ENCODE measurements at regions not wholly inside any gene's neighbourhood (a gene's known extent, or its start where the extent isn't known, plus 50 kb on each side); places are given as distances from the start of the nearest gene placed in this dataset.
A peak's percentile ranks its signal among the peaks of the same experiment; 100 is the strongest.

DNA sequence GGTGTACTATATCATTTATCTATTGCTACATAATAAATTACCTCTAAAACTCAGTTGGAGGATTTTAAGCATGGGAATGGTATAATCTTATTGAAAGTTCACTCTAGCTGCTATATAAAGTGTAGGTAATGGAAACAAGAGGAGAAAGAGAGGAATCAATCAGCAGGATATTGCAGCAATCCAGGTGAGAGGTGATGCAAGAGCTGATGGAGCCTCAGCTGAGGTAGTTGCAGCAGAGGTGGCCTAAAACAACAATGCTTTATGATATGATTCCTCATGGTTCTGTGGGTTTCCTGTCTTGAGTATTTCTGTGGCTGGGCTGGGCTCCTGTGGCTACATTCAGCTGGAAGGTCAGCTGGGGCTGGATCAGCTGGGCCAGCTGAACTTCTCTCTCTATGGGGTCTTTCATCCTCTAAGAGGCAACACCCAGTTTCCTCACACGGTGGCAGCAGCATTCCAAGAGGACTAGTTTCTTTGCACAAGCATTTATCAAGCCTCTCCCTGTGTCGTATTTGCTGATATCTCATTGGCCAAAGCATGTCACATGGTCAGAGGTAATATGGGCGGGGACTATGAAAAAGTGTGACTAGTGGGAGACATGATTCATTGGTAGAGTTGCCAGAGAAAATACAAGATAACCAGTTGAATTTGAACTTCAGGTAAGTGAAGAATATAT, 135.4 kb upstream of the LARGE1 start:
- DNase-seq (ENCODE audit: low spot score): no peak

DNA sequence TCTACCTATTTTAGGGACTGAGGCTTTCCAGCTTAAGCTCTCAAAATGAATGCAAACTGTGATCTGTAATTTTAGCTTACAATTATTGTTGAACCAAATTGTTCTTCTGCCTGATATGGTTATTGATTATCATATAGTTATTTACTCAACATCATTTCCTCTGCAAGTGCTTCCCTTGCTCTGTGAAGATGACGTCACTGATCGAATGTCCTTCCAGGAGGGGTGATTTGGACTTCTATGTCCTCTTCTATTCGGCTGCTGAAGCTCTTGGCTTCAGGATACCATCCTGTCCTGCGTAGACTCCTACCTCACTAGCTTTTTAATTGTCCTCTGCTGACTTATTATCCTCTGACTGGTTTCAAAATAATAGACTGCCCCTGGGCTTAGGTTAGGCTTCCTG, 137.4 kb upstream of the LARGE1 start:
- DNase-seq (ENCODE audit: low spot score): no peak

DNA sequence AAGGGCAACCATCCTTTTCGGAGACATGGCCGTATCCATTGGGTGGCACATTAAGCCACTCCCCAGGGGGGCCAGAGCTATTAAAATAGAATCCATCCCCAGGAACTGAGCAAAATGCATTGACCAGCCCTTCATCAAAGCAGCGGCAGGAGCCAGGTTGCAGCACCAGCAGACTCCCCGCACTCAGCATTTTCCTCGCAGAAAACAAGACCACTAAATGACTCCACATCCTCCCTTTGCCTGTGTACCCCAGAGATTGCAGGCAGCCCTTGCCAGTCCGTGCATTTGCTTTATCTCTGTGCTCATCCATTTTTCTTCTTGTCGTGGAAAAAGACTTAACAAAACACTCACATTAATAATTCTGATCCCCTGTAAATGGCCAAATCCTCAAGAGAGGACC, 144.4 kb upstream of the LARGE1 start:
- no peak for DNase-seq (ENCODE audit: low spot score)

DNA sequence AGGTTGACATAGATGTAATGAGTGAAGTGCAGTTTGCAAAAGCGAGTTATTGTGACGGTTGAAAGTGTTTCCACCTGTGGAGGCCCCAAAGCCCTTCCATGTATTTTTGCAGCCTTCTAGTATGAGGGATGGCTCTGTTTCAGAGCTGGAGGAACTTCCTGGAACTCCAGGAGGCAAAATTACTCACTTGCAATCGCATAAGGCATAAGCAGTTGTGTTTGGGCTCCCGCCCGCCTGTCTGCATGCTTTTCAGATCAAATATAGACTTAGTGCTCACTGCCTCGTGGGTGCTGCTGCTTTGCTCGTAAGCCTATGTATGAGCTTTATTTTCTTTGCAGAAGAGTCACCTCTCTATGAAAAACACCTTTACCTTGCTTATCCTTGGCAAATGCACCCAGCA, 146.8 kb upstream of the LARGE1 start:
- no peak for DNase-seq (ENCODE audit: low spot score)

DNA sequence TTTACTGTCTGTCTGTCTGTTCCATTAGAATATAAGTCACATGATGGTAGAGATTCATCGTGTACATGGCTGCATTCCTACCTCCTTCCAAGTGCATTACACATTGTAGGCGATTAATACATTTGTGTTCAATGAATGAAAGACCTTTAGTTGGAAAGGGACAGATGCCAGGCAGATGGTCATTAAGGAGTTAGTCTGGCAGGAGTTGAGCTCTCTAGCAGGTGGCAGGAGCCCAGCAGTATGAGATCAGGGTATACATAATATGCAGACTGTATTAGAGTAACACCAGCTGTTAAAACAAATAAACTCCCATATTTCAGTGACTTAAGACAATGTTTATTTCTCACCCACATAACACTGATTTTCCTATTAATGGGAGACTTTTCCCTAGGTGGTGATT, 147.7 kb upstream of the LARGE1 start:
- DNase-seq (ENCODE audit: low spot score): no peak

DNA sequence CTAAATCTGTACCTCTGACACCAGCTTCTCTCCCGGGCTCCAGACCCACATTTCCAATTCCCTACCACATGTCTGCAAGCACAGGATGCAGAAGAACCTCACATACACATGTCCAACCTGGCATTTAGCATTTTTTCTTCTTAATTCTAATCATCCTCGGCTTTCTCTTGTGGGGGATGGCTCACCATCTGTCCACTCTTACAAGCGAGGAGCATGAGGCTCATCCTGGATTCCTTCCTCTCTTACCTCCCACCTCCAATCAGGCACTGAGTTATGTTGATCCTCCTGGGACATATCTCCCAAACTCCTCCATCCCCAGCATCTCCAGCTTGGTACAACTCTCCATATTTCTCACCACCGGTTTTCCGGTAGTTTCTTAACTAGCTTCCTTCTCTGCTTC, 149.8 kb upstream of the LARGE1 start:
- DNase-seq (ENCODE audit: low spot score): no peak

DNA sequence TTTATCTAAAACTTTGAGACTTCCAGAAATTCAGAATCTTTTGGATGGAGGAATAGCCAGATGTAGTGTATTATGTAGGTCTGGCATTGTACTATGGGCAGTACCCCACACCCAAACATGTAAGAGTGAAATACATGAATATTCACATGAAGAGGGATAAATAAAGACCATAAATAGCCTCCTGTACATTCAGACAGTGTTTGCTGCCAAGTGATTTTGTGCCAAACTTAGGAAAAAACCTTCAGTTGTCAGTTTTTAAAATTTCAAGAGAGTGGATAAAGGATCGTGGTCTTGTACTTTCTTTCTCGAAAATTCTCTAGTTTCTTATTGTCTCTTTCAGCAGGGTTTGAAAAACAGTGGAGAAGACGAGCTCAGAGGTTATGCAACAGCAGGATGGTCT, 150.3 kb upstream of the LARGE1 start:
- no peak for DNase-seq (ENCODE audit: low spot score)

DNA sequence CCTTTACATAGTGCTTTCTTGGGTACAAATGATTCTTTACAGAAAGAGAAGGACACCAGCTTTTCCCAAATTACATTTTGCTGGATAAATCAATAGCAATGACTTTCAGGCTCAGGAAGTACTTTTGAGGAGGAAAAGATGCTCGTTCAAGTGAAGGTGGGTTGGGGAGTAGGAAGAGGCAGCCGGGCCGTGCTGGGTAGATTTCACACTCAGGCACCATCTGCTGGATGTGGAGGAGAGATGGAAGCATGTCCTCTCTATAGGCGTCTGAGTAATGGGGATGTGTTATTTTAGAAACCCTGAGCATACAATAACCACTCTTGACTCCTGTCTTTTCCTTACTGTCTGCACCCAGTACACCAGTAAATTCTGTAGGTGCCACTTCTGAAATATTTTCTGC, 152.3 kb upstream of the LARGE1 start:
- DNase-seq (ENCODE audit: low spot score): no peak

DNA sequence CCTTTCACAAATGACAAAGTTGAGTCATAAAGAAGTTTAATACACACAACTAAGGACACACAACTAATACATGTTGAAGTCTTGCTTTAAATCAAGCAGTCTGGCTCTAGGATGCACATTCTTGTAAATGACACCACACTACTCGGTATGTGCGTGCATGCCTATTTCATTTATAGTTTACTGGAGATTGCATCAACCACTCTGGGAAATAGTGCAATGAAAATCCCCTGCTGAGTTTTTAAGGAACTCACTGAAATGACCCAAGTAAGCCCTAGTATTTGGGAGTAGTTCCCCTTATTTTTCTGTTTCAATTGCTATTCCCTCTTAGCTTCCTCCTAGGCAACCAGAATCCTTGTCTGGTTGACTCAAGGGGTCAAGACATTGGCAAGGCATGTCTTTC, 160.2 kb upstream of the LARGE1 start:
- peak; percentile 2 for DNase-seq (ENCODE audit: low spot score)

DNA sequence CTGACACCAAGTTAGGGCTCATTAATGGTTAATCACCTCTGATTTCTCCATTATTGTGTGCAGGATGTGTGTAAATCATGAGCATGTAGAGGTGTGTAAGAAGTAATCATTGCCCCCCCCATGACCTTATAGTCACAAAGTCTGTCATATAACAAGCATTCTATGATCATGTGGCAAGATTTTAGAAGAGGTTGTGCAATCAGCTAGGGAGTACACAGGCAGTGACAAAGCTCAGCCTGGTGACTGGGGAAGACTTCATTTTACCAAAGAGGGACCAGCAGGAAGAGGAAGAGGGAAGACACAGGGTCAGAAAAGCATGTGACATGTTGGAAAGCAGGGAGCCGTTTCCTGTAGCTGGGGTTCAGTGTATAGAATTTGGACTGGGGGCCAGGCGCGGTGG, 176.5 kb upstream of the LARGE1 start:
- no peak for DNase-seq (ENCODE audit: low spot score)

DNA sequence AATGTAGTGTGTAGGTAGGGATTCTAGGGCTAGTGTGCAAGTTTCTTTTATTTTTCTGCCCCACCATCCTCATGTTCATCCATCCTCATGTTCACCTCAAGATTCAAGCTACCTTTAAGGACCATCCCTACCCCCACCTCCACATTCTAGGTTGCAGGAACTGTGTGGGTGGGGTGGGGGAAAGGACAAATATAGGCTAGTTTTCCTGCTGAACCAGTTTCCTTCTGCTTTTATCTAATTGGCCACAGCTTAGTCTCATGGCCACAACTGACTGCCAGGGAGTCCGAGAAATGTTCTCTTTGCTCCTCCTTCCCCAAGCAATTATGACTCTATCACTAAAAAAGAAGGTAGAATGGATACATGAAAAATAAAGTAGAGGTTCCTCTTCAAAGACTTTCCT, 179.0 kb upstream of the LARGE1 start:
- no peak for DNase-seq (ENCODE audit: low spot score)

DNA sequence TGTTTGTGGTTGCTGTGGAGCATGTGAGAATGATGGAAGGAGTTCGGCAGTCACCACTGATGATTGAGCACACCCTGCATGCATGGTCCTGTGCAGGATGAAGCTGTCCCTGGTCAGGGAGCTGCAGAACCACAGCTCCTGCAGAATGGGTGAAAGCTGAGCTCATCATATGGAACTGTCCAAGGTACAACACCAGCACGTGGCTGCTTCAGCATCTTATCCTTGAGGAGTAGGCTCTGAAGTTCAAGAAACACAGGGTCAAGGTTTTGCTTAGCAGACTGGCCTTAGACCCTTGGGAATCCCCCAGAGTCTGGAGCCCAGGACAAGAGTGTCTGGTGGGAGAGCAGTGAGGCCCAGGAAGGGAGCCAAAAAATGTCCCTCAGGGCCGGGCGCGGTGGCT, 182.4 kb upstream of the LARGE1 start:
- DNase-seq (ENCODE audit: low spot score): no peak

DNA sequence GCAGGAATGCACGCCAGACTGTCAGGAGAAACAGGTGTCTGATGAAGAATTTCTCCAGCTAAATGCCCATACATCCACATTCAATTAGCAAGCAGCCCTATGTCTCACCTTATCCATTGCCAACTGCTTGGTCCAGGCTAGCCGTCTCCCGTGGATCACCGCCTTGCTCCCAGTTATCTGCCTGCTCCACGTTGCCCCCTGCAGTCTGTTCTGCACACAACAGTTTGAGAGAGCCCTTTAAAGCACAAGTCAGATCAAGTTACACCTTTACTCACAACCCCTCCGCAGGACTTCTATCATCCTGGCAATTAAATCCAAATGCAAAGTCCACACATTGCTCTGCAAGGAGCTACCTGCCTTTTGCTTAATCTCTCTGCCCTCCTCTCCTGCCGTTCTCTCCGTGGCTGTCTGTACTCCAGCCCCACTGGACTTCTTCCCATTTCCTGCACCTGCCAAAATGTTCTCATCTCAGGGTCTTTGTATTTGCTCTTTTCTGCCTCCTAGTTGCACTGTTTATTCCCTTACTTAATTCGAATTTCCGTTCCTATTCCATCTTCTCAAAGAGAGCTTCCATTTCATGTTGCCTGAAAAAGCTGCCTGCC, 185.3 kb upstream of the LARGE1 start:
- DNase-seq (ENCODE audit: low spot score): peak; percentile 61

DNA sequence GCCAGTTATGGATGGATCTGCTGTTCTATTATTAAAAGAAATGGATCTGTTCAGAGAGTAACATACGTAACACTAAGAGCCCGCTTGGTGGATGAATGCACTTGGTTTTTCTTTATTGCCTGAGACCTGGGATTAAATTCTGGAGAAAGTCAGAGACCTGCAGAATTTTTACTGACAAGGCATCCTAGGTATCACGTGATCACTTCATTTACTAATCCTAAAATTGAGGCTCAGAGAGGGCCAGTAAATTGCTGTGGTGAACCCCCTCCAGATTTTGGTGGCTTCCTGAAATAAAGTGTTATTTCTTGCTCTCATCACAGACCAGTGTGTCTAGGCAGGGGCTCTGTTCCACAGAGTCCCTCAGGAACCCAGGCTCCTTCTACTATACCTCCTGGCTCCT, 187.9 kb upstream of the LARGE1 start:
- no peak for DNase-seq (ENCODE audit: low spot score)

DNA sequence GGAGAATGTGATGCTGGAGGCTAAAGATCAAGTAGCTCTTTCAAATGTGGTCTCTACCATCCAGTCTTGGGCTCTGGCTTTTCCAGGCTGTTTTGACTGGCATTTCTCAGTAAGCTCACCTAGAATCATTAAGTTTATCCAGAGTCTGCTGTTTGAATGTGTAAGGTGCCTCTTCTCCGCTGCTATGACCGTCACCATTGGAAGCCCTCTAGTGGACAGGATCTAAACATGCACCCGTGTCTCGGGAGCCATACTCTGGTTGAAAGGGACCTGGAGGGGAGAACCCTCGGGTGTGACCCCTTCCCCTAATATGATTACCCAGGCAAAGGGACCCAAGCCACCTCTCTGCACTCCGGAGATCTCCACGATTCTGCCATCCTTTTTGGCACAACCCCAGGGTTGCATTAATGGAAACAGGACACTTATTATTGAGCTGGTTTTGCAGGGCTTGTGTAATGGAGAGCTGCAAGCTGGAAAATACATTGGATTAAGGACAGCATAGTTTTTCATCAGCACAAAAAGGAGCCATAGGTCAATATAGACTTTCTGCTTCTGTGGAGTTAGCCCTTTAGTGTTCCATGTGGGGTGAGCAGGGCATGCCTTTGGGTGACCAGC, 191.0 kb upstream of the LARGE1 start:
- peak; percentile 17 for DNase-seq (ENCODE audit: low spot score)

DNA sequence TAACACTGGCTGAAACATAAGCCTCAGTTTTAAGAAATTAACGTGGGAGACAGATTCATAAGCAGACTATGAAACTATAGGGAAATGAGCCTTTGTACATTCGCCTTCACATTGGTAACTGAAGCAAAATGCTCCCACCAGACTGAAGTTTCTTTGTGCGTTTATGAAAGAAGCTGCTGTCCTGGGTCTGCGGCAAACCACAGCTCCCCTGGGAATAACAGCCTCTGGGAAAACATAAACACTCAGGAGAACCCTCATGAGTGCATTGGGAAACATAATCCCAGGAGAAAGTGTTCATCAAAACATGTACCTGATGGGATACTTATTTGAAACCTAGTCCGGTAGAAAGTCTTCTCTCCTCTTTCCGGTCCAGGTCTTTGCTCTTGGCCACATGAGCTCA, 193.1 kb upstream of the LARGE1 start:
- peak; percentile 3 for DNase-seq (ENCODE audit: low spot score)

DNA sequence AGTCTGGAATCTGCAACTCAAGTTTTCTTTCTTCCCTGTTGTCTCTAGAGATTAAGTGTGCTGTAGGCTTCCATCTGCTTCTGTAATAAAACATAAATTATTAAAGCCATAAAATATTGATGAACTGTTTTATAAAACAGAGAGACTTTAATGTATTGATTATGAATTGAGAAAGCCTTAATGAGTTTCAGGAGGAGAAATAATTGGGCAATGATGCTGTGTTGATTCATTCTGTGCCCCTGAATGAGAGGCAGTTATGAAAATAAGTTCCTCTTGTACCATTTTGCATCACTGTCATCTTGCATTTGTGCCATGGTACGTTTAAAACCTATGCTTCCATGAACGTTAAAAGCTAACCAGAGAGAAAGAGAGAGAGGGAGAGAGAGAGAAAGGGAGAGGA, 194.1 kb upstream of the LARGE1 start:
- no peak for DNase-seq (ENCODE audit: low spot score)

DNA sequence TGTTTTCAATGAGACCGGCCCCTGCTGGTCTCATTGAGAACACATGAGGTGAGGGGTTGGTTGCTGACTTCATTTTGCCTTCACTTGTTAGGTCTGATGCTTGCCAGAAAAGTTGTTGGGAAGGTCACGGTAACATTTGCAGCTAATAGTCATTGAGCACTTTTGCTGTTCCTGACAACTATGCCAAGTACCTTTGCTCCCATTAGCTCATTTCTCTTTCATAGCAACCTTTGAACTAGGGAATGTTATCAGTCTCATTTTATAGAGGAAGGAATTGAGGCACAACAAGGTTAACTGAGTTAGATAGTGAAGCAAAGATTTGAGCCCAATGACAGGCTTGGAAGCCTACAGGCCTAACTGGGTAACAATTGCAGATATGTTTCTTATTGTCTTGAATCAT, 195.4 kb upstream of the LARGE1 start:
- no peak for DNase-seq (ENCODE audit: low spot score)

DNA sequence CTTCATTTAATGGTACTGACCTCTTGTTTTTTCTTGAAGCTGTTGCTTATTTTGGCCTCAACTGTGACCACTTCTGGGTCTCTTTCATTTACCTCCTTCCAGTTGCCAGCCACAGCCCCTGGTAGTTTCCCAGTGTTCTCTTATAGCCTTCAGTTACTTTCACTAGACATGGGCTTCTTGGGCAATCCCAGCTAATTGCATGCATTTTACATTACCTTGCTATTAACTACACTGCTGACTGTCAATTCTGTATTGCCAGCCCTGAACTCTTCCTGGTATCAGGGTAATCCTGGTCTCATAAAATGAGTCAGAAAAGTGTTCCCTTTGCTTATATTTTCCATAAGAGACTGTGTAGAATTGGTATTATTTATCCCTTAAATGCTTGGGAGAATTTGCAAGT, 195.8 kb upstream of the LARGE1 start:
- no peak for DNase-seq (ENCODE audit: low spot score)

DNA sequence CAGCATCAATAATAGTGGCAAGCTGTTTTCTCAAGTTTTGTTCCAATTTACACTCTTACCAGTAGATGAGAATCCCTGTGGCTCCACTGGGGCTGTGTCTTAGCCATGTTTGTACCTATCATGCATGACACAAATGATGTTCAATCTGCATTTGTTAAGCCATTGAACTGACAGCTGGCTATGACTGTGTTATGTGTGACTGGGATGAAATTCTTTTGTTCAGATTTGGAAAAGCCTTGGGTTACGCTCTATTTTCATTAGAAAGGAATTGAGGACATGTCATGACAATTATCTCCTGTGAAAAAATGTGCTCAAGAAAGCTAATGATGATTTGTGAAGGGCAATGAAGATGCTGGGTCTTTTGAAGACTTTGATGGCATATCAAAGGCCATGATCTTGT, 201.8 kb upstream of the LARGE1 start:
- DNase-seq (ENCODE audit: low spot score): no peak

DNA sequence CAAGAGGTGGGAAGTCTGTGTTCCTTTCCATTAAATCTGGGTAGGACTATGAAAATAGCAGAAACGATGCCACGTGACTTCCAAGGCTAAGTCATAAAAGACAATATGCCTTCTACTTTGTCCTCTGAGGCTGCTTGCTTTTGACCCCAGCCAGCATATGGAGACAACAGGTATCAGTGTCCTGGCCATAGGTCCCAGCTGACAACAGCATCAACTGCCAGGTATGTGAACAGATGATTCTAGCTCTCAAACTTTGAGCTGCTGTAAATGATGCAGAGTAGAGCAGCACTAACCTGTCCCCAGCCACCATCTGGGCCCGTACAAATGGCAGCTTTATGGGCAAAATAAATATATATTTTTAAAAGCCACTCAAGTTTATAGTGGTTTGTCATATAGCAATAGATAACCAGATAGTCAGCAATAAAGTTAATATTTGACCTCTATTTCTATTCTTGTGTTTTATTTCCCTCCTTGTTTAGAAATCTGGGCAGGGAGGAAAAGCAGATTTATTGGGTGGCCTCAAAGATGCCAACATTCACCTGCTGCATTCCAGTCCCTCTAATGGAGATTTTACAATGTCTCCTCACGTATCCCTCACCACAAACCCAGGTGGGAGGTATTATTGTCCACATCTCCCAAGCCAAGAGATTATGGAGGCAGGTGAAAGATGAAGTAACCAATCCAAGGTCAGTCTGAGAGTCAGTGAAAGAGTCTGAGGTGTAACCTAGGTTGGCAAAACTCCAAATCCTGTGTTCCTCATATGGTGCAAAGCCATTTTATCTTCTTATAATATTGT, 209.6 kb upstream of the LARGE1 start:
- no peak for DNase-seq (ENCODE audit: low spot score)

DNA sequence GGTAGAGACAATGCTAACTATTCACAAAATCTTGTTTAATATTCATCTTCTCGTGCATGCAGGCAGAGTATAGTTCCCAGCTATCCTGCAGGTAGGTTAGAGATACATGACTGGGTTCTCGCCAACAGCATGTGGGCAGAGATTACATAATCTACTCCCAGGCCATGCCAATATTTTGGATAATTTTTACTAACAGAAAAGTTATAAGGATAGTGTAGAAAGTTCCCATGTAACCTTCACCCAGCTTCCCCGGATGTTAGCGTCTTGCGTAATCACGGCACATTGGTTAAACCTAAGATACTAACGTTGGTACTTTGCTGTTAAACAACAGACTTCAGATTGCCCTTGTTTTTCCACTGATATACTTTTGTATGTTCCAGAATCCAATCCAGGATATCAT, 215.5 kb upstream of the LARGE1 start:
- DNase-seq (ENCODE audit: low spot score): no peak

DNA sequence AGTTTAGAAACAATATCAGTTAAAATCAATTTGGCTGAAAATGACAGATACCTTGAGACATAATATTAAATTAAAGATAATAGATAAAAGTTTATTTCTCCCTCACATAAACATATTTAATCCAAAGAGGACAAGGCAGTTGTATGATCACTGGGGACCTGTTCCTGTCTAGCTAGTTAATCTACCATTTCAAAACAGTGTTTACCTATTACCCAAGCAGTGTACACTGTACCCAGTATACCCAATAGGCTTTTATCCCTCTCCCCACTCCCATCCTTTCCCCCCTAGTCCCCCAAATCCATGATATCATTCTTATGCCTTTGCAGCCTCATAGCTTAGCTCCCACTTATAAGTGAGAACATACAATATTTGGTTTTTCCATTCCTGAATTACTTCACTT, 229.7 kb upstream of the LARGE1 start:
- DNase-seq (ENCODE audit: low spot score): no peak

Measured in pons (tissue), 1 donor.